ENCODE measurements at regions not wholly inside any gene's neighbourhood (a gene's known extent, or its start where the extent isn't known, plus 50 kb on each side); places are given as distances from the start of the nearest gene placed in this dataset.

DNA sequence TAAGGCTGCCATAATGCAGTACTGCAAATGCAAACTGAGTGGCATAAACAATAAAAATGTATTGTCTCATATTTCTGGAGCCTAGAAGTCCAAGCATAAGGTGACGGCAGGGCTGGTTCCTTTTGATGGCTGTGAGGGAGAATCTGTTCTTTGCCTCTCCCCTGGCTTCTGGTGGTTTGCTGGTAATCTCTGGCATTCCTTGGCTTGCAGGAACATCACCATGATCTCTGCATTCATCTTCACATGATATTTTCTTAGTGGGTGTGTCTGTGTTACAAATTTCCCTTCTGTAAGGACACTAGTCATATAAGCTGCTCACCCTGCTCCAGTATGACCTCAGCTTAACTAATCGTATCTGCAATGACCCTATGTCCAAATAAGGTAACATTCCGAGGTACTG is 1104.2 kb upstream of the CITED2 start:
- H3K9ac ChIP-seq: no peak overlapping the region
- Mint-ChIP-seq H3K36me3 (no peaks in the 10 kb centered on the region), H3K27me3 (ENCODE audit: insufficient read depth, low read depth) (no peaks in the 10 kb centered on the region), H3K9me3 (peaks cover 2% of the 10 kb centered on the region), H3K27ac (no peak overlapping the region), H3K4me1 (no peaks in the 10 kb centered on the region), H3K4me3 (no peak overlapping the region)
- DNase-seq (ENCODE audit: low spot score): no peak
- H3K27ac ChIP-seq: no peak overlapping the region
- no peaks in the 10 kb centered on the region for H3K27me3 ChIP-seq
- H4K20me1 ChIP-seq (ENCODE audit: low read depth): no peaks in the 10 kb centered on the region
- no peak overlapping the region for H3K4me3 ChIP-seq
- H3K4me1 ChIP-seq: no peaks in the 10 kb centered on the region
- no peaks in the 10 kb centered on the region for H3K9me3 ChIP-seq (ENCODE audit: low read depth)
- no peaks in the 10 kb centered on the region for H3K79me2 ChIP-seq (ENCODE audit: low read depth)
- no peak overlapping the region for H3K4me2 ChIP-seq
- no peaks in the 10 kb centered on the region for H3K36me3 ChIP-seq
- TF ChIP-seq, protein P1, sequence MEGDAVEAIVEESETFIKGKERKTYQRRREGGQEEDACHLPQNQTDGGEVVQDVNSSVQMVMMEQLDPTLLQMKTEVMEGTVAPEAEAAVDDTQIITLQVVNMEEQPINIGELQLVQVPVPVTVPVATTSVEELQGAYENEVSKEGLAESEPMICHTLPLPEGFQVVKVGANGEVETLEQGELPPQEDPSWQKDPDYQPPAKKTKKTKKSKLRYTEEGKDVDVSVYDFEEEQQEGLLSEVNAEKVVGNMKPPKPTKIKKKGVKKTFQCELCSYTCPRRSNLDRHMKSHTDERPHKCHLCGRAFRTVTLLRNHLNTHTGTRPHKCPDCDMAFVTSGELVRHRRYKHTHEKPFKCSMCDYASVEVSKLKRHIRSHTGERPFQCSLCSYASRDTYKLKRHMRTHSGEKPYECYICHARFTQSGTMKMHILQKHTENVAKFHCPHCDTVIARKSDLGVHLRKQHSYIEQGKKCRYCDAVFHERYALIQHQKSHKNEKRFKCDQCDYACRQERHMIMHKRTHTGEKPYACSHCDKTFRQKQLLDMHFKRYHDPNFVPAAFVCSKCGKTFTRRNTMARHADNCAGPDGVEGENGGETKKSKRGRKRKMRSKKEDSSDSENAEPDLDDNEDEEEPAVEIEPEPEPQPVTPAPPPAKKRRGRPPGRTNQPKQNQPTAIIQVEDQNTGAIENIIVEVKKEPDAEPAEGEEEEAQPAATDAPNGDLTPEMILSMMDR (IDR thresholded peaks at IDR 0.05): no peak
- TF ChIP-seq EZH2phosphoT487 (IDR thresholded peaks at IDR 0.05): no peak
- TF ChIP-seq EZH2 (IDR thresholded peaks at IDR 0.05): no peak
- no peaks in the 10 kb centered on the region for H3F3A ChIP-seq (ENCODE audit: low read depth)
- H2AFZ ChIP-seq (replicated peaks): no peak overlapping the region

DNA sequence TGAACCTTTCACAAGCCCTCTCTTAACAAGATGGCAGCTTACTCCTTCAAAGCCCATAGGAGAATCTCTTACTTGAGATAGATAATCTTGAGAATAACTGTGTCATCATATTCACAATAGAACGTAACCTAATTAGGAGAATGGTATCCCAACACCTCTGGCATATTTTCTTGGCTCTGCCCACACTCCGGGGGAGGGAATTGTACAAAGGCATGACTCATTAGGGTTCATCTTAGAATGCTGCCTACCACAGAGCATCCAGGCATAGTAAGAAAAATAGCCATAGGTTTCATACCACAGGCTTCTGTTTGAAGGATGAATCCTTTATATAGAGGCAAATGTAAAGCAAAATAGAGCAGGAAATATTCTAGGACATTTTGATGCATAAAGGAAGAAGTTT is 1100.6 kb upstream of the CITED2 start:
- no peak overlapping the region for H3K27ac ChIP-seq
- H3K27me3 Mint-ChIP-seq (ENCODE audit: insufficient read depth, low read depth): no peaks in the 10 kb centered on the region
- no peak overlapping the region for H3K9ac ChIP-seq
- no peak for DNase-seq (ENCODE audit: low spot score)
- no peaks in the 10 kb centered on the region for H3K4me1 ChIP-seq
- H3K4me3 Mint-ChIP-seq: no peak overlapping the region
- H3K4me1 Mint-ChIP-seq: no peaks in the 10 kb centered on the region
- no peaks in the 10 kb centered on the region for H3K36me3 Mint-ChIP-seq
- no peaks in the 10 kb centered on the region for H3K27me3 ChIP-seq
- no peaks in the 10 kb centered on the region for H3K36me3 ChIP-seq
- H3K4me2 ChIP-seq: no peak overlapping the region
- TF ChIP-seq, protein P1 (IDR thresholded peaks at IDR 0.05): no peak
- TF ChIP-seq EZH2 (IDR thresholded peaks at IDR 0.05) (no peak), EZH2phosphoT487 (IDR thresholded peaks at IDR 0.05) (no peak)
- peaks cover 2% of the 10 kb centered on the region for H3K9me3 Mint-ChIP-seq
- H3K9me3 ChIP-seq (ENCODE audit: low read depth): no peaks in the 10 kb centered on the region
- no peaks in the 10 kb centered on the region for H3K79me2 ChIP-seq (ENCODE audit: low read depth)
- no peaks in the 10 kb centered on the region for H3F3A ChIP-seq (ENCODE audit: low read depth)
- H3K4me3 ChIP-seq: no peak overlapping the region
- no peaks in the 10 kb centered on the region for H4K20me1 ChIP-seq (ENCODE audit: low read depth)
- H2AFZ ChIP-seq (replicated peaks): no peak overlapping the region
- H3K27ac Mint-ChIP-seq: no peak overlapping the region

DNA sequence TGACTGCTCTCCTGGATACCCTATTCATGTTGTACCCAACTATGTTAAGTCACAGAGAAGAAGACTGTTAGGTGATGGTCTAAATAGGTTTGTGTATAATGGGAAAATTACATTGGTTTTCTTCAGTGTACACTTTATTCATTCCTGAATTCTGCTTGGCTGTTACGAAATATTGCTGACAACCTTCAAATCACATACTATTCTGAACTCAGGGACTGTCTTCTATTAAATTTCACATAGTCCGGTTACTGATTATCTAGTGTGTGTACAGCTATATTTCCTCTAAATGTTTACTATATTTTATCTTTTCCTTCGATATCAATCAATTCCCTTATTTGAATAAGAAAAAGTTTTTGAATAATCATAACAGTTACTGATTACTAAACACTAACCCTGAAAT is 1090.3 kb upstream of the CITED2 start:
- Histone ChIP-seq H3F3A (ENCODE audit: low read depth) (no peaks in the 10 kb centered on the region), H3K4me3 (no peak overlapping the region), H3K9ac (no peak overlapping the region), H3K27me3 (no peaks in the 10 kb centered on the region), H3K4me1 (no peaks in the 10 kb centered on the region), H2AFZ (replicated peaks) (no peak overlapping the region), H3K79me2 (ENCODE audit: low read depth) (no peaks in the 10 kb centered on the region), H4K20me1 (ENCODE audit: low read depth) (no peaks in the 10 kb centered on the region), H3K27ac (no peak overlapping the region), H3K36me3 (no peaks in the 10 kb centered on the region), H3K9me3 (ENCODE audit: low read depth) (no peaks in the 10 kb centered on the region), H3K4me2 (no peak overlapping the region)
- no peak for DNase-seq (ENCODE audit: low spot score)
- H3K27me3 Mint-ChIP-seq (ENCODE audit: insufficient read depth, low read depth): peaks cover 4% of the 10 kb centered on the region
- H3K9me3 Mint-ChIP-seq: peaks cover 17% of the 10 kb centered on the region
- H3K36me3 Mint-ChIP-seq: no peaks in the 10 kb centered on the region
- H3K27ac Mint-ChIP-seq: peak overlapping the region; percentile 3
- peaks cover 10% of the 10 kb centered on the region for H3K4me1 Mint-ChIP-seq
- H3K4me3 Mint-ChIP-seq: no peak overlapping the region
- TF ChIP-seq EZH2 (IDR thresholded peaks at IDR 0.05): no peak
- no peak for TF ChIP-seq EZH2phosphoT487 (IDR thresholded peaks at IDR 0.05)
- TF ChIP-seq, protein P1 (IDR thresholded peaks at IDR 0.05): no peak
